Activated CD4-positive, alpha-beta T cell treated with anti-CD3 and anti-CD28 coated beads, Interleukin-2, amount 10 ng/mL, durations not matched to agents 7 days and 5 days (primary cell): ENCODE measurements at regions not wholly inside any gene's neighbourhood (a gene's known extent, or its start where the extent isn't known, plus 50 kb on each side); places are given as distances from the start of the nearest gene placed in this dataset.
"Not testable (repeated sequence)": the region's sequence is repeated elsewhere in the genome, so short reads cannot be mapped to it uniquely, and the experiment has no call there.

ENCODE experiments used
- CTCF ChIA-PET: fragments of 350-600 bp; sonication (Branson Sonifier 250); formaldehyde crosslinking; loops from one replicate; lab custom pipeline; 2021; ENCODE audit warnings: antibody characterized with exemption; lab: Charles Lee
- POLR2A ChIA-PET: fragments of 350-600 bp; sonication (Branson Sonifier 250); formaldehyde crosslinking; loops from one replicate; lab custom pipeline; 2021; ENCODE audit warnings: antibody characterized with exemption; lab: Charles Lee
- DNase-seq: peaks from one replicate; pipeline ENCODE4 v3.0.0-alpha.2; 2020
- H3K27ac Mint-ChIP-seq: one replicate; pipeline ENCODE4 v1.8.0; 2021; ENCODE audit warnings: mild to moderate bottlenecking, moderate library complexity, mixed read lengths
- H3K27me3 Mint-ChIP-seq: one replicate; pipeline ENCODE4 v1.8.0; 2021; ENCODE audit warnings: mixed read lengths
- H3K36me3 Mint-ChIP-seq: one replicate; pipeline ENCODE4 v1.8.0; 2021; ENCODE audit warnings: low read depth, mixed read lengths
- H3K4me1 Mint-ChIP-seq: one replicate; pipeline ENCODE4 v1.8.0; 2021; ENCODE audit warnings: mixed read lengths
- H3K4me3 Mint-ChIP-seq: one replicate; pipeline ENCODE4 v1.8.0; 2021; ENCODE audit warnings: mild to moderate bottlenecking, moderate library complexity, mixed read lengths
- H3K9me3 Mint-ChIP-seq: one replicate; pipeline ENCODE4 v1.8.0; 2021; ENCODE audit warnings: mixed read lengths

GRCh38 chr4:89497517-89498308 lies 190.1 kb upstream of the GPRIN3 start:
- H3K4me1 Mint-ChIP-seq = no peaks in the 10 kb centered on the region
- no peaks in the 10 kb centered on the region for H3K36me3 Mint-ChIP-seq
- no peak for DNase-seq
- no peak overlapping the region for H3K4me3 Mint-ChIP-seq
- CTCF ChIA-PET = no interaction called here
- POLR2A ChIA-PET = no interaction called here
- no peak overlapping the region for H3K27ac Mint-ChIP-seq
- H3K27me3 Mint-ChIP-seq = peaks cover 23% of the 10 kb centered on the region
- H3K9me3 Mint-ChIP-seq = no peaks in the 10 kb centered on the region

- CTCF ChIA-PET = no interaction called here
- Mint-ChIP-seq H3K36me3 (no peaks in the 10 kb centered on the region), H3K27me3 (peaks cover 23% of the 10 kb centered on the region), H3K9me3 (no peaks in the 10 kb centered on the region), H3K27ac (no peak overlapping the region), H3K4me1 (no peaks in the 10 kb centered on the region), H3K4me3 (no peak overlapping the region)
- POLR2A ChIA-PET = no interaction called here
- DNase-seq = no peak
Observed at GRCh38 chr4:89496851-89497250, 189.3 kb upstream of the GPRIN3 start.

- ChIA-PET CTCF (no interaction called here), POLR2A (no interaction called here)
- Mint-ChIP-seq H3K36me3 (no peaks in the 10 kb centered on the region), H3K9me3 (no peaks in the 10 kb centered on the region), H3K27ac (no peak overlapping the region), H3K27me3 (no peaks in the 10 kb centered on the region), H3K4me3 (no peak overlapping the region), H3K4me1 (no peaks in the 10 kb centered on the region)
- no peak for DNase-seq
Observed at GRCh38 chr4:89493367-89493766, 185.8 kb upstream of the GPRIN3 start.

- Mint-ChIP-seq H3K36me3 (no peaks in the 10 kb centered on the region), H3K4me1 (no peaks in the 10 kb centered on the region), H3K27ac (no peak overlapping the region), H3K27me3 (no peaks in the 10 kb centered on the region), H3K9me3 (no peaks in the 10 kb centered on the region), H3K4me3 (no peak overlapping the region)
- POLR2A ChIA-PET = no interaction called here
- CTCF ChIA-PET = no interaction called here
- no peak for DNase-seq
Observed at GRCh38 chr4:89492581-89493071, 185.0 kb upstream of the GPRIN3 start.

- Mint-ChIP-seq H3K9me3 (no peaks in the 10 kb centered on the region), H3K27me3 (no peaks in the 10 kb centered on the region), H3K36me3 (no peaks in the 10 kb centered on the region), H3K27ac (no peak overlapping the region), H3K4me3 (no peak overlapping the region), H3K4me1 (no peaks in the 10 kb centered on the region)
- CTCF ChIA-PET = no interaction called here
- POLR2A ChIA-PET = no interaction called here
- no peak for DNase-seq
Observed at GRCh38 chr4:89491761-89492160, 184.2 kb upstream of the GPRIN3 start.

- H3K4me3 Mint-ChIP-seq, H3K4me1 Mint-ChIP-seq, H3K9me3 Mint-ChIP-seq, DNase-seq, POLR2A ChIA-PET, H3K27me3 Mint-ChIP-seq, H3K27ac Mint-ChIP-seq, H3K36me3 Mint-ChIP-seq: not testable (repeated sequence)
- CTCF ChIA-PET = interaction anchor here (0.6 kb wide), 1 partner anchor 593 kb away, joined by 3 read pairs; no protein-coding TSS in a partner anchor
Observed at GRCh38 chr4:89489921-89490431, 182.4 kb upstream of the GPRIN3 start.

- H3K27me3 Mint-ChIP-seq = no peaks in the 10 kb centered on the region
- H3K4me1 Mint-ChIP-seq = no peaks in the 10 kb centered on the region
- DNase-seq = no peak
- no peaks in the 10 kb centered on the region for H3K9me3 Mint-ChIP-seq
- H3K36me3 Mint-ChIP-seq = no peaks in the 10 kb centered on the region
- no peak overlapping the region for H3K4me3 Mint-ChIP-seq
- CTCF ChIA-PET = interaction anchor here (0.6 kb wide), 1 partner anchor 594 kb away, joined by 3 read pairs; no protein-coding TSS in a partner anchor
- POLR2A ChIA-PET = interaction anchor here (0.7 kb wide), 1 partner anchor 152 kb away, joined by 3 read pairs; no protein-coding TSS in a partner anchor
- no peak overlapping the region for H3K27ac Mint-ChIP-seq
Observed at GRCh38 chr4:89489338-89489771, 181.8 kb upstream of the GPRIN3 start.

GRCh38 chr4:89488736-89489135 lies 181.1 kb upstream of the GPRIN3 start:
- Mint-ChIP-seq H3K4me1 (no peaks in the 10 kb centered on the region), H3K27ac (no peak overlapping the region), H3K36me3 (no peaks in the 10 kb centered on the region), H3K4me3 (no peak overlapping the region), H3K27me3 (no peaks in the 10 kb centered on the region), H3K9me3 (no peaks in the 10 kb centered on the region)
- ChIA-PET CTCF (no interaction called here), POLR2A (interaction anchor here (0.7 kb wide), 1 partner anchor 152 kb away, joined by 3 read pairs; no protein-coding TSS in a partner anchor)
- DNase-seq = no peak

- ChIA-PET POLR2A (no interaction called here), CTCF (interaction anchor here (0.5 to 1.2 kb wide), 2 partner anchors 260 to 1126 kb away, joined by 3 to 4 read pairs; no protein-coding TSS in a partner anchor)
- no peak for DNase-seq
- Mint-ChIP-seq H3K4me3 (no peak overlapping the region), H3K27me3 (no peaks in the 10 kb centered on the region), H3K36me3 (no peaks in the 10 kb centered on the region), H3K9me3 (no peaks in the 10 kb centered on the region), H3K27ac (no peak overlapping the region), H3K4me1 (no peaks in the 10 kb centered on the region)
Observed at GRCh38 chr4:89486673-89487072, 179.1 kb upstream of the GPRIN3 start.

- DNase-seq = no peak
- H3K9me3 Mint-ChIP-seq = no peaks in the 10 kb centered on the region
- no peak overlapping the region for H3K27ac Mint-ChIP-seq
- H3K27me3 Mint-ChIP-seq = no peaks in the 10 kb centered on the region
- ChIA-PET CTCF (interaction anchor here (0.8 to 1.4 kb wide), 3 partner anchors 9 to 259 kb away, joined by 3 to 7 read pairs (median 3); no protein-coding TSS in a partner anchor), POLR2A (no interaction called here)
- H3K4me3 Mint-ChIP-seq = no peak overlapping the region
- H3K36me3 Mint-ChIP-seq = no peaks in the 10 kb centered on the region
- no peaks in the 10 kb centered on the region for H3K4me1 Mint-ChIP-seq
Observed at GRCh38 chr4:89486042-89486441, 178.4 kb upstream of the GPRIN3 start.

- no peak overlapping the region for H3K4me3 Mint-ChIP-seq
- H3K4me1 Mint-ChIP-seq = no peaks in the 10 kb centered on the region
- no peak for DNase-seq
- peaks cover 2% of the 10 kb centered on the region for H3K9me3 Mint-ChIP-seq
- H3K27ac Mint-ChIP-seq = no peak overlapping the region
- peaks cover 3% of the 10 kb centered on the region for H3K36me3 Mint-ChIP-seq
- ChIA-PET CTCF (no interaction called here), POLR2A (no interaction called here)
- H3K27me3 Mint-ChIP-seq = peaks cover 6% of the 10 kb centered on the region
Observed at GRCh38 chr4:89483833-89484232, 176.2 kb upstream of the GPRIN3 start.

GRCh38 chr4:89482926-89483595 lies 175.5 kb upstream of the GPRIN3 start:
- ChIA-PET CTCF (no interaction called here), POLR2A (no interaction called here)
- peaks cover 6% of the 10 kb centered on the region for H3K27me3 Mint-ChIP-seq
- no peaks in the 10 kb centered on the region for H3K4me1 Mint-ChIP-seq
- H3K27ac Mint-ChIP-seq = no peak overlapping the region
- no peak overlapping the region for H3K4me3 Mint-ChIP-seq
- no peak for DNase-seq
- H3K9me3 Mint-ChIP-seq = peaks cover 2% of the 10 kb centered on the region
- H3K36me3 Mint-ChIP-seq = peaks cover 3% of the 10 kb centered on the region

- H3K27ac Mint-ChIP-seq = no peak overlapping the region
- H3K36me3 Mint-ChIP-seq = peaks cover 3% of the 10 kb centered on the region
- ChIA-PET POLR2A (no interaction called here), CTCF (no interaction called here)
- H3K27me3 Mint-ChIP-seq = peaks cover 6% of the 10 kb centered on the region
- no peaks in the 10 kb centered on the region for H3K4me1 Mint-ChIP-seq
- DNase-seq = no peak
- no peak overlapping the region for H3K4me3 Mint-ChIP-seq
- H3K9me3 Mint-ChIP-seq = peaks cover 2% of the 10 kb centered on the region
Observed at GRCh38 chr4:89482251-89482650, 174.7 kb upstream of the GPRIN3 start.
